AG09309 (cell line): ENCODE measurements at regions not wholly inside any gene's neighbourhood (a gene's known extent, or its start where the extent isn't known, plus 50 kb on each side); places are given as distances from the start of the nearest gene placed in this dataset.

Source experiments
- DNase-seq: peaks from one replicate; pipeline ENCODE4 v3.0.0-alpha.2; 2010; ENCODE audit warnings: low read depth
- H3K4me3 ChIP-seq: 2 replicates; pipeline ENCODE4 v1.5.1; 2011; ENCODE audit warnings: mild to moderate bottlenecking, low read depth, low read length, moderate library complexity; ENCODE audit not compliant: control insufficient read depth
- CTCF ChIP-seq: IDR thresholded peaks from 2 replicates; pipeline ENCODE4 v1.5.1; 2011; ENCODE audit warnings: mild to moderate bottlenecking, low read depth, low read length, inconsistent platforms; ENCODE audit not compliant: insufficient read depth, control insufficient read depth; ENCODE audit errors: missing control alignments

- no peak for TF ChIP-seq CTCF
- DNase-seq: no peak
Observed at GRCh38 chr15:69600556-69601085, 148.0 kb downstream of the RPLP1 start.

DNA sequence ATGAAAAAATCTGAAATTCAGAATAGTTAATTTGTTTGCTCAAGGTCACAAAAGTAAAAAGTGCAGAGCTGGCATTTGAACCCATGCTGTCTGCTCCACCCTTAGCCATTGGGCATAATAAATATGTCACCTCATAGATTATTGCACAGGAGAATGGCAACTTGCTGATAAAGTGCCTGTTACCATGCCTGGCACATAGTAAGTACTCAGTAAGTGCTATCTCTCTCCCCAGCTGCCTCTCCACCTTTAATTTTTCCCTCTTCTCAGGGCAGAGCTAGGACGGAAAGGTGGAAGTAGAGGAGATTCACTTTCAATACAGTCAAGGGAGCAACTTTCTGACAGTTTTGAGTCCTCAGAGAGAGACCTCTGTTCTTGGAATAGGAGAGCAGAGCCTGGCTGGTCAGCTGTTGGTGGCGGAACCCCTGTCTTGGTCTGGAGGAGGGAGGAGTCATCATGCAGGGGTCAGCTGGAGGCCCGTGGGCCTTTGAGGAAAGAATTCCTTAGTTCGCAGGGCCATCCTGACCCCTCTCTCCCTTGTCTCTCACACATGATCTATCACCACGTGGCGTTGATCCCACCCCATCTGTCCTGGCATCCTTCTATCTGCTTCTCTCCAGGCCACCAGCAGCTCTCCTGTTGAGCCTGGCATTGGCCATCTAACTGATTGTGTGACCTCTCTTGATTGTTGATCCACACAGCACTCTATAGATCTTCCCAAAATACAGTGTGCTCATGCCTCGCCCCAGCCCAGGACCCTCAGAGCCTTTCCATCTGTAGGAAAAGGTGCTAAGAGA lies 149.3 kb downstream of the RPLP1 start:
- TF ChIP-seq CTCF: no peak
- no peak overlapping the region for H3K4me3 ChIP-seq
- no peak for DNase-seq

More at GRCh38 chr15:69600556-69601085, 148.0 kb downstream of the RPLP1 start:
- no peak overlapping the region for H3K4me3 ChIP-seq

GRCh38 chr15:69602921-69603320 lies 150.3 kb downstream of the RPLP1 start:
- DNase-seq: no peak
- TF ChIP-seq CTCF: no peak
- H3K4me3 ChIP-seq: no peak overlapping the region

GRCh38 chr15:69603369-69604071 lies 150.9 kb downstream of the RPLP1 start:
- TF ChIP-seq CTCF: no peak

DNA sequence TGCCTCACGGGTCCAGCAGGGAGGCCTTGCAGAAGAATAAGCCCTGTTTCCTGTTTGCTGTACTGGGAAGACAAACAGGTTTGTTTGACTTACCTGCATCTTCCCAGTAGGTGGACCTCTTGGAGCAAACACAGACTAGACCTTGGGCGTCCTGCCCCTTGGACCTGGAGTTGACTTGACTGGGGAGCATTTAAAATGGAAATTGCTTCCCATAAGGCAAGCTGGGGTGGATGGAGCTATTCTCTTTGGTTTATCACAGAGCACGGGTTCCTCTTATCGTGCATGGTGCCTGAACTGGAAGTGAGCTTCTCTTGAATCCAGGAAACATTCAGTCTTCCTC lies 151.4 kb downstream of the RPLP1 start:
- no peak overlapping the region for H3K4me3 ChIP-seq
- DNase-seq: no peak
- TF ChIP-seq CTCF: no peak

More at GRCh38 chr15:69603369-69604071, 150.9 kb downstream of the RPLP1 start:
- DNase-seq: no peak
- H3K4me3 ChIP-seq: no peak overlapping the region

- DNase-seq: no peak
- no peak overlapping the region for H3K4me3 ChIP-seq
- TF ChIP-seq CTCF: no peak
Observed at GRCh38 chr15:69606144-69606543, 153.5 kb downstream of the RPLP1 start.
